Gastroesophageal sphincter (tissue), 3 donors: ENCODE measurements at regions not wholly inside any gene's neighbourhood (a gene's known extent, or its start where the extent isn't known, plus 50 kb on each side); places are given as distances from the start of the nearest gene placed in this dataset.

Experiments used
- EP300 ChIP-seq: sonication (generic); formaldehyde crosslinking; IDR thresholded peaks from one replicate; pipeline ENCODE4 v1.6.1; 2017; ENCODE audit warnings: antibody characterized with exemption, mild to moderate bottlenecking
- POLR2A ChIP-seq, 2 donors: fragments of 450-650 bp; IDR thresholded peaks; one replicate each; pipeline ENCODE4 v1.6.1; 2017; ENCODE audit warnings: antibody characterized with exemption in 2 of 2, mild to moderate bottlenecking in 2 of 2, moderate library complexity in 1 of 2
- POLR2AphosphoS5 ChIP-seq: sonication (generic); formaldehyde crosslinking; IDR thresholded peaks from one replicate; pipeline ENCODE4 v1.6.1; 2017; ENCODE audit warnings: antibody characterized with exemption
- TF ChIP-seq, protein P1 (sequence below), 4 experiments: fragments of 200-600 bp in 2 of 4; fragments of 450-650 bp in 2 of 4; sonication (generic) in 1 of 4; IDR thresholded peaks; one replicate each; pipeline ENCODE4 v1.5.1; 2017 to 2019; ENCODE audit warnings: antibody characterized with exemption in 4 of 4, mild to moderate bottlenecking in 2 of 4, moderate library complexity in 2 of 4

DNA sequence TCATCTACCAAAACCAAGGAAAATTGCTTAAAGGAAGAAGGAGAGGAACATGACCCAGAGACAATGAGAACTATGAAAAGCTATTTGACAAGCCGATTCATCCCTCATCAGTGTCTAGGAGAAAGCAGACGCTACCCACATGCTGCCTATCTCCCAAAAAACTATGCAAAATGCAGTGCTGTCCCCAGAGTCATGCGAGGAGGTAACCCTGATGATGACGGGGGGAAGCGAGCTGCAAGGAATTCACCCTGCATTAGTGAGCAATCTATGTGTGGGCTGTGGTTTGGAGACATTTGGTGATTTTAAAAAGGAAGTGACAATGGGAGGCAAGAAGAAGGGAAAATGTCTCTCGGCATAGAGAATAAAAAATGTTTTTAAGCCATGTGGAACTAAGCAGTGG lies 472.7 kb downstream of the CMPK2 start:
- TF ChIP-seq, protein P1, sequence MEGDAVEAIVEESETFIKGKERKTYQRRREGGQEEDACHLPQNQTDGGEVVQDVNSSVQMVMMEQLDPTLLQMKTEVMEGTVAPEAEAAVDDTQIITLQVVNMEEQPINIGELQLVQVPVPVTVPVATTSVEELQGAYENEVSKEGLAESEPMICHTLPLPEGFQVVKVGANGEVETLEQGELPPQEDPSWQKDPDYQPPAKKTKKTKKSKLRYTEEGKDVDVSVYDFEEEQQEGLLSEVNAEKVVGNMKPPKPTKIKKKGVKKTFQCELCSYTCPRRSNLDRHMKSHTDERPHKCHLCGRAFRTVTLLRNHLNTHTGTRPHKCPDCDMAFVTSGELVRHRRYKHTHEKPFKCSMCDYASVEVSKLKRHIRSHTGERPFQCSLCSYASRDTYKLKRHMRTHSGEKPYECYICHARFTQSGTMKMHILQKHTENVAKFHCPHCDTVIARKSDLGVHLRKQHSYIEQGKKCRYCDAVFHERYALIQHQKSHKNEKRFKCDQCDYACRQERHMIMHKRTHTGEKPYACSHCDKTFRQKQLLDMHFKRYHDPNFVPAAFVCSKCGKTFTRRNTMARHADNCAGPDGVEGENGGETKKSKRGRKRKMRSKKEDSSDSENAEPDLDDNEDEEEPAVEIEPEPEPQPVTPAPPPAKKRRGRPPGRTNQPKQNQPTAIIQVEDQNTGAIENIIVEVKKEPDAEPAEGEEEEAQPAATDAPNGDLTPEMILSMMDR (IDR thresholded peaks at IDR 0.05), result no peak
- TF ChIP-seq POLR2AphosphoS5 (no peak), POLR2A (IDR thresholded peaks at IDR 0.05) (no peak), EP300 (no peak)
